Ishikawa (cell line): ENCODE measurements at regions not wholly inside any gene's neighbourhood (a gene's known extent, or its start where the extent isn't known, plus 50 kb on each side); places are given as distances from the start of the nearest gene placed in this dataset.

Source experiments
- CEBPB ChIP-seq: IDR thresholded peaks from 2 replicates; pipeline ENCODE4 v1.6.1; 2012
- CREB1 ChIP-seq: IDR thresholded peaks from 2 replicates; pipeline ENCODE4 v1.6.1; 2012; ENCODE audit warnings: low read depth
- EGR1 ChIP-seq: IDR thresholded peaks from 2 replicates; pipeline ENCODE4 v1.6.1; 2012
- EP300 ChIP-seq: IDR thresholded peaks from 2 replicates; pipeline ENCODE4 v1.6.1; 2012; ENCODE audit warnings: borderline replicate concordance
- FOXM1 ChIP-seq: IDR thresholded peaks from 2 replicates; pipeline ENCODE4 v1.6.1; 2012; ENCODE audit warnings: low read depth, borderline replicate concordance
- NFIC ChIP-seq: IDR thresholded peaks from 2 replicates; pipeline ENCODE4 v1.6.1; 2012
- RAD21 ChIP-seq: IDR thresholded peaks from 2 replicates; pipeline ENCODE4 v1.6.1; 2012; ENCODE audit warnings: low read depth
- TAF1 ChIP-seq: IDR thresholded peaks from 2 replicates; pipeline ENCODE4 v1.6.1; 2012; ENCODE audit warnings: low read depth, mild to moderate bottlenecking
- TCF12 ChIP-seq: IDR thresholded peaks from 2 replicates; pipeline ENCODE4 v1.6.1; 2012; ENCODE audit warnings: low read depth
- TEAD4 ChIP-seq: IDR thresholded peaks from 2 replicates; pipeline ENCODE4 v1.6.1; 2012
- YY1 ChIP-seq: IDR thresholded peaks from 2 replicates; pipeline ENCODE4 v1.6.1; 2012; ENCODE audit warnings: low read depth
- ZBTB7A ChIP-seq: IDR thresholded peaks from 2 replicates; pipeline ENCODE4 v1.6.1; 2012; ENCODE audit warnings: low read depth
- TF ChIP-seq, protein P1 (sequence below): IDR thresholded peaks from 2 replicates; pipeline ENCODE4 v1.6.1; 2012
- TF ChIP-seq, protein P2 (sequence below): IDR thresholded peaks from 2 replicates; pipeline ENCODE4 v1.6.1; 2012; ENCODE audit warnings: low read depth, mild to moderate bottlenecking
- TF ChIP-seq, protein P3 (sequence below): IDR thresholded peaks from 2 replicates; pipeline ENCODE4 v1.6.1; 2012

DNA sequence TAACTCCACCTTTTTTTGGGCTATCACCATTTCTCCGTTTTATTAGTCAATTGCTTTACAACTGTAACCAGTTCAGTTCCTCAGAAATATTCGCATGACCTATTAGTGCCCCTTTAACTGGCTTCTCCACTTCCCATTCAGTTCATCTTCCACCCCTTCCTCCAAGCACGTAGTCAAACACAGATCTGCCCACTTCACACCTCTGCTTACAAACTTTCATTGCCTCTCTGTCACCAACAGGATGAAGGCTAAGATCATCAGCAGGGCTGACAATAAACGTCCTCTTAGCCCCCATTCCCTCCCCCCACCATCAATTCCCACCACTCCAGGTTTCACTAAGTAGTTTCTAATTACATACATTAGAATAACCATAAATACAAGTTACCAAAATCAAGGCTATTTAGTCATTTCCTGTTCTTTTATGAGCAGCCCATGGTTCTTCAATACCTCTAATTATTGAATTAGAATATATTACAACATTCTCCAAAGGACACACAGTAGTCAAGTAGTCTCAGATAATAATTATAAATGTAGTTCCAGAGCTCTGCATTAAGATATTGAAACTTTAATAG is 95.7 kb downstream of the SPRY2 start:
- TF ChIP-seq, protein P1, sequence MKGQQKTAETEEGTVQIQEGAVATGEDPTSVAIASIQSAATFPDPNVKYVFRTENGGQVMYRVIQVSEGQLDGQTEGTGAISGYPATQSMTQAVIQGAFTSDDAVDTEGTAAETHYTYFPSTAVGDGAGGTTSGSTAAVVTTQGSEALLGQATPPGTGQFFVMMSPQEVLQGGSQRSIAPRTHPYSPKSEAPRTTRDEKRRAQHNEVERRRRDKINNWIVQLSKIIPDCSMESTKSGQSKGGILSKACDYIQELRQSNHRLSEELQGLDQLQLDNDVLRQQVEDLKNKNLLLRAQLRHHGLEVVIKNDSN, result no peak
- TF ChIP-seq EGR1, result no peak
- no peak for TF ChIP-seq CEBPB
- no peak for TF ChIP-seq ZBTB7A
- TF ChIP-seq TAF1, result no peak
- TF ChIP-seq RAD21, result no peak
- TF ChIP-seq CREB1, result no peak
- TF ChIP-seq, protein P2, sequence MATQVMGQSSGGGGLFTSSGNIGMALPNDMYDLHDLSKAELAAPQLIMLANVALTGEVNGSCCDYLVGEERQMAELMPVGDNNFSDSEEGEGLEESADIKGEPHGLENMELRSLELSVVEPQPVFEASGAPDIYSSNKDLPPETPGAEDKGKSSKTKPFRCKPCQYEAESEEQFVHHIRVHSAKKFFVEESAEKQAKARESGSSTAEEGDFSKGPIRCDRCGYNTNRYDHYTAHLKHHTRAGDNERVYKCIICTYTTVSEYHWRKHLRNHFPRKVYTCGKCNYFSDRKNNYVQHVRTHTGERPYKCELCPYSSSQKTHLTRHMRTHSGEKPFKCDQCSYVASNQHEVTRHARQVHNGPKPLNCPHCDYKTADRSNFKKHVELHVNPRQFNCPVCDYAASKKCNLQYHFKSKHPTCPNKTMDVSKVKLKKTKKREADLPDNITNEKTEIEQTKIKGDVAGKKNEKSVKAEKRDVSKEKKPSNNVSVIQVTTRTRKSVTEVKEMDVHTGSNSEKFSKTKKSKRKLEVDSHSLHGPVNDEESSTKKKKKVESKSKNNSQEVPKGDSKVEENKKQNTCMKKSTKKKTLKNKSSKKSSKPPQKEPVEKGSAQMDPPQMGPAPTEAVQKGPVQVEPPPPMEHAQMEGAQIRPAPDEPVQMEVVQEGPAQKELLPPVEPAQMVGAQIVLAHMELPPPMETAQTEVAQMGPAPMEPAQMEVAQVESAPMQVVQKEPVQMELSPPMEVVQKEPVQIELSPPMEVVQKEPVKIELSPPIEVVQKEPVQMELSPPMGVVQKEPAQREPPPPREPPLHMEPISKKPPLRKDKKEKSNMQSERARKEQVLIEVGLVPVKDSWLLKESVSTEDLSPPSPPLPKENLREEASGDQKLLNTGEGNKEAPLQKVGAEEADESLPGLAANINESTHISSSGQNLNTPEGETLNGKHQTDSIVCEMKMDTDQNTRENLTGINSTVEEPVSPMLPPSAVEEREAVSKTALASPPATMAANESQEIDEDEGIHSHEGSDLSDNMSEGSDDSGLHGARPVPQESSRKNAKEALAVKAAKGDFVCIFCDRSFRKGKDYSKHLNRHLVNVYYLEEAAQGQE, result no peak
- TF ChIP-seq TEAD4, result no peak
- TF ChIP-seq YY1, result no peak
- no peak for TF ChIP-seq NFIC
- TF ChIP-seq, protein P3, sequence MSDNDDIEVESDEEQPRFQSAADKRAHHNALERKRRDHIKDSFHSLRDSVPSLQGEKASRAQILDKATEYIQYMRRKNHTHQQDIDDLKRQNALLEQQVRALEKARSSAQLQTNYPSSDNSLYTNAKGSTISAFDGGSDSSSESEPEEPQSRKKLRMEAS, result no peak

DNA sequence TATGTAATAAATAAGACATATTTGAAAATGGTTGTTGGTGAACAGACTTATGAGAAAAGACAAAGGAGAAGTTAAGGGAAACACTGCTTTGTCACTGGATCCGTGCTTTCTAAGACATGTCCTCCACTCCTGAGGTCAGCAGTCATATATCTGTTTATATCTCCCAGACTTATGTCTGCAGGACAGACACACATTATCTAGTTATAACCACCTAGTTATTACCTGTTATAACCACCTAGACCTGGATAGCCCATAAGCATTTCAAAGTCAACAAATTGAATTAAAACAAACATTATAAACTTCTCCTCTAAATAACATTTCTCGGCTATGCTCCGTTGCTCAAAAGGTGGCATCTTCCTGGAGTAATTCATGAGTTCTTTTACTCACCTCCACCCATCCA is 96.4 kb downstream of the SPRY2 start:
- TF ChIP-seq YY1, result no peak
- no peak for TF ChIP-seq NFIC
- TF ChIP-seq, protein P2, result no peak

DNA sequence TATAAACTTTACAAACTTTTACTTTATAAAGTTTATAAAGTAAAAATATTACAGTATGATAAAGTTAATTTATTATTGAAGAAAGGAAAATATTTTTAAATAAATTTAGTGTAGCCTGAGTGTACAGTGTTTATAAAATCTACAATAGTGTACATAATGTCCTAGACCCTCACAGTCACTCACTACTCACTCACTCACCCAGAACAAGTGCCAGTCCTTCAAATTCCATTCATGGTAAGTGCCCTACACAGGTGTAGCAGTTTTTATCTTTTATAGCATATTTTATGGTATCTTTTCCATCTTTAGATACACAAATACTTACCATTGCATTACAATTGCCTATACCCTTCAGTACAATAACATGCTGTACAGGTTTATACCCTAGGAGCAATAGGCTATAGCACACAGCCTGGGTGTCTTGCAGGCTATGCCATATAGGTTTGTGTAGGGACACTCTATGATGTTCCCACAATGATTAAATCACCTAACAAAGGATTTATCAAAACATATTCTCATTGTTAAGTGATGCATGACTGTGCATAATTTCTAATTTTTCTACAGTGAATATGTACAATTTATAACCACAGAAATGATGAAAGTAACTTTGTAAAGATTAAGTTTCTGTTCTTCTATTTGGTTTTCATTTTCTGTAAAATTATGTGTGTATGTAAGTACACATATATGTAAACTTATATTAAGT is 98.0 kb downstream of the SPRY2 start:
- TF ChIP-seq CREB1 (no peak), NFIC (no peak)

DNA sequence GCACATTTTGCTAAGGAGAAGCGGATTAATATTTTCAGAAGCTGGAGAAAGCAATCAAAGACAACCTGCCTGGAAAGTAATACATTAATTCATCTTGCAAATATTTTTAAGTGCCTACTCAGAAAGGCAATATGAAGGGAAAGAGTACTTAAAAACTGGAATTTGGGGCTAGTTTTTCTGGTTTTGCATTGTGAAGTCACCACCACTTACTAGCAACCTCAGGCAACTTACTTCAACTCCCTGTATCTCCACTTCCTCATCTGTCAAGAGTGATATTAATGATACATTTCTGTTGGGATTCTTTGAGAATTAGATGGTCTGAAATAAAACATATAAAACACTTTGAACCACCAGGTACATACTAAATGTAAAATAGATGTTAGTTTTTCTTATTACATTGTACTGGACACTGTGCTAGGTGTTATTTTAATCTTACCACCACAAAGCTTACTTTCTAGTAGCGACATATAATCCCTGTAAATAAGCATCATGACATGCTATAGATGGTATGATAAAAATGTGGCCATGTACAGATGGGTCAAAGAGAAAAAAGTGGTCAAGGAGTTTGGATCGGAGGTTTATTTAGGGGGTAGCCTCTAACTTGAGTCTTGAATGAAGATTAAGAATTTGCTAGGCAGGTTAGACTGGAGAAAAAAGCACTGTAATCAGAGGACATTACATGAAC is 101.2 kb downstream of the SPRY2 start:
- TF ChIP-seq TCF12 (no peak), EGR1 (no peak)
- TF ChIP-seq, protein P2, result no peak

DNA sequence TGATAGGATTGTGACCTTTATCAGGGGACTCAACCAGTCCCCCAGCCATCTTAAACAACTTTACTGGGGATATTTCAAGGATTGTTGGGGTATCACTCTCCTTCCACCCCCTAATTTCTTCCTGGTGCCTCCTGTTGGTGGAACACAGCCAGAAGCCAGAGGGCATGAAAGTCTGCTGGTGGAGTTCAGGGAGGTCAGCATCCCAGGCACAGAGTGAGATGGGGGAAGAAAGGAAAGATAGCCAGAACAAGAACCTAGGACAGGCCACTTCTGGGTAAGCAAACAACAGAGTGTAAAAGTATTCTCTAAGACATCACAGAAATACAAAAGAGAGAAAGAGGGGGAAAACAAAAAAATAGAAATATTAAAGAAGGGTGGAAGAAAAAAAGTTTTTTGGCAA is 101.8 kb downstream of the SPRY2 start:
- TF ChIP-seq TCF12, result no peak
- TF ChIP-seq CREB1, result no peak
- TF ChIP-seq EP300, result no peak
- no peak for TF ChIP-seq CEBPB
- no peak for TF ChIP-seq TEAD4
- TF ChIP-seq, protein P1, result no peak
- TF ChIP-seq TAF1, result no peak
- no peak for TF ChIP-seq ZBTB7A
- TF ChIP-seq FOXM1, result no peak
- no peak for TF ChIP-seq YY1
- TF ChIP-seq, protein P3, result no peak
- TF ChIP-seq NFIC, result no peak
- TF ChIP-seq, protein P2, result no peak
- TF ChIP-seq RAD21, result no peak
- TF ChIP-seq EGR1, result no peak
